GM12878 (cell line): ENCODE measurements at regions not wholly inside any gene's neighbourhood (a gene's known extent, or its start where the extent isn't known, plus 50 kb on each side); places are given as distances from the start of the nearest gene placed in this dataset.

ENCODE experiments used
- ATAC-seq: fragments of 200-7000 bp; cut with Tn5 transposase; 3 replicates; pipeline ENCODE4 v1.9.1; 2020; ENCODE audit warnings: mild to moderate bottlenecking, moderate library complexity
- BruUV-seq: library from RNA; stranded (reverse); fragments of 400-500 nt; replicated peaks from 2 replicates; lab custom pipeline; 2021; lab: Mats Ljungman, UMichigan
- CTCF ChIA-PET: fragments of 300-600 bp; sonication (Branson Sonifier 250); formaldehyde crosslinking; extraction: SDS; loops from one replicate; lab custom pipeline; 2021; ENCODE audit warnings: inconsistent platforms; lab: Yijun Ruan, JAX
- POLR2A ChIA-PET: fragments of 350-600 bp; formaldehyde crosslinking; extraction: SDS; loops from one replicate; lab custom pipeline; 2021; ENCODE audit warnings: inconsistent platforms; lab: Charles Lee
- RAD21 ChIA-PET: fragments of 300-600 bp; sonication (Branson Sonifier 250); formaldehyde crosslinking; loops from one replicate; lab custom pipeline; 2023; ENCODE audit warnings: antibody characterized with exemption; ENCODE audit not compliant: unreplicated experiment; lab: Charles Lee
- SMC1A ChIA-PET: fragments of 300-600 bp; sonication (Branson Sonifier 250); formaldehyde crosslinking; loops from one replicate; lab custom pipeline; 2023; ENCODE audit not compliant: unreplicated experiment, uncharacterized antibody; lab: Charles Lee
- DNase-seq: peaks from one replicate; pipeline ENCODE4 v3.0.0-alpha.2; 2011; ENCODE audit warnings: low read depth, low spot score
- FAIRE-seq: peaks from 3 replicates; lab custom pipeline; 2011; peaks lifted over from hg19 to GRCh38; lab: Jason Lieb, UNC
- H2AFZ ChIP-seq: 2 replicates; pipeline ENCODE4 v1.6.0; 2011; ENCODE audit warnings: low read depth, low read length, control low read depth; ENCODE audit not compliant: control insufficient read depth
- H3K27ac ChIP-seq: 2 replicates; pipeline ENCODE4 v1.5.1; 2011; ENCODE audit warnings: control low read depth; ENCODE audit not compliant: control insufficient read depth, insufficient read depth
- H3K27me3 ChIP-seq, 2 experiments: replicated peaks in 1 of 2; 2 replicates each; pipeline versions ENCODE4 v1.6.0 to v1.6.1; 2011; ENCODE audit warnings: low read length in 1 of 2; ENCODE audit not compliant: control insufficient read depth in 2 of 2, insufficient read depth in 2 of 2
- H3K36me3 ChIP-seq, 2 experiments: 2 replicates each; pipeline ENCODE4 v1.5.1; 2011; ENCODE audit warnings: low read length in 1 of 2; ENCODE audit not compliant: control insufficient read depth in 2 of 2, insufficient read depth in 2 of 2
- H3K4me1 ChIP-seq: 2 replicates; pipeline ENCODE4 v1.6.1; 2011; ENCODE audit warnings: mild to moderate bottlenecking, low read length, moderate library complexity, mixed read lengths; ENCODE audit not compliant: control insufficient read depth, insufficient read depth
- H3K4me2 ChIP-seq: 2 replicates; pipeline ENCODE4 v1.6.0; 2011; ENCODE audit warnings: control low read depth; ENCODE audit not compliant: control insufficient read depth, insufficient read depth
- H3K4me3 ChIP-seq: fragments of 200-600 bp; sonication (generic); 2 replicates; pipeline ENCODE4 v1.5.1; 2016
- H3K79me2 ChIP-seq: 2 replicates; pipeline ENCODE4 v1.6.0; 2011; ENCODE audit warnings: low read length; ENCODE audit not compliant: control insufficient read depth, insufficient read depth
- H3K9ac ChIP-seq: 2 replicates; pipeline ENCODE4 v1.8.0; 2011; ENCODE audit warnings: low read length, control low read depth, mixed read lengths; ENCODE audit not compliant: control insufficient read depth, insufficient read depth
- H3K9me3 ChIP-seq: replicated peaks from 3 replicates; pipeline ENCODE4 v1.5.1; 2011; ENCODE audit warnings: mild to moderate bottlenecking, low read length; ENCODE audit not compliant: control insufficient read depth, insufficient read depth
- H4K20me1 ChIP-seq: 2 replicates; pipeline ENCODE4 v1.6.0; 2011; ENCODE audit not compliant: control insufficient read depth, insufficient read depth
- BCL11A ChIP-seq: IDR thresholded peaks from 2 replicates; pipeline ENCODE4 v1.6.1; 2011; ENCODE audit warnings: low read depth, low read length
- BHLHE40 ChIP-seq, 2 experiments: fragments of 450-650 bp in 1 of 2; IDR thresholded peaks; 2 replicates each; pipeline ENCODE4 v1.6.1; 2011 to 2017; ENCODE audit warnings: low read depth in 2 of 2, borderline replicate concordance in 1 of 2, improper control_type of control experiment in 1 of 2, low read length in 1 of 2, mild to moderate bottlenecking in 1 of 2
- CEBPZ ChIP-seq: fragments of 150-350 bp; IDR thresholded peaks from 2 replicates; pipeline ENCODE4 v1.6.1; 2016; ENCODE audit warnings: low read depth, low read length
- CUX1 ChIP-seq: IDR thresholded peaks from 2 replicates; pipeline ENCODE4 v1.6.1; 2012; ENCODE audit warnings: improper control_type of control experiment, low read depth, low read length; ENCODE audit not compliant: insufficient replicate concordance
- HDAC2 ChIP-seq: fragments of 200-600 bp; sonication (generic); IDR thresholded peaks from 2 replicates; pipeline ENCODE4 v1.6.1; 2017
- JUNB ChIP-seq: IDR thresholded peaks from 2 replicates; pipeline ENCODE4 v1.6.1; 2016; ENCODE audit warnings: antibody characterized with exemption, mild to moderate bottlenecking
- MTA2 ChIP-seq: fragments of 450-650 bp; IDR thresholded peaks from 2 replicates; pipeline ENCODE4 v1.6.1; 2016; ENCODE audit warnings: low read depth, mild to moderate bottlenecking, moderate library complexity
- PAX5 ChIP-seq: IDR thresholded peaks from 2 replicates; pipeline ENCODE4 v1.6.1; 2011; ENCODE audit warnings: low read depth, low read length, borderline replicate concordance
- RELA ChIP-seq: fragments of 450-650 bp; IDR thresholded peaks from 2 replicates; pipeline ENCODE4 v1.8.0; 2014; ENCODE audit warnings: borderline replicate concordance; ENCODE audit not compliant: partially characterized antibody
- SMAD5 ChIP-seq: IDR thresholded peaks from 2 replicates; pipeline ENCODE4 v1.6.1; 2016; ENCODE audit warnings: antibody characterized with exemption, low read depth
- TCF7 ChIP-seq: IDR thresholded peaks from 2 replicates; pipeline ENCODE4 v1.6.1; 2014; ENCODE audit warnings: antibody characterized with exemption, borderline replicate concordance
- WGBS: methylation state at CpG from one replicate; pipeline ENCODE4 v1.1.6; 2016; ENCODE audit warnings: low lambda C conversion rate; ENCODE audit not compliant: insufficient replicate concordance, insufficient coverage; ENCODE audit errors: missing lambda C conversion rate; 5-methylcytosine and 5-hydroxymethylcytosine counted together
- in situ Hi-C: fragments of 300-500 bp; cut with MboI; formaldehyde crosslinking; loops from 9 replicates; pipeline ENCODE4 v1.14.3; 2018; ENCODE audit warnings: mixed read lengths
- intact Hi-C: fragments of 100-400 bp; cut with micrococcal nuclease; formaldehyde crosslinking; loops from one replicate; pipeline ENCODE4 v1.14.2; 2022; ENCODE audit not compliant: unreplicated experiment

- 0% methylated on average over 2 of the region's 2 CpGs for WGBS
- Histone ChIP-seq H3K79me2 (no peaks in the 10 kb centered on the region), H3K4me2 (no peak overlapping the region), H3K27me3 (no peaks in the 10 kb centered on the region), H2AFZ (no peak overlapping the region), H3K9me3 (no peaks in the 10 kb centered on the region), H3K36me3 (no peaks in the 10 kb centered on the region), H3K27ac (no peak overlapping the region), H3K4me3 (no peak overlapping the region), H3K9ac (no peak overlapping the region), H4K20me1 (no peaks in the 10 kb centered on the region), H3K4me1 (no peaks in the 10 kb centered on the region)
- DNase-seq: no peak
- BruUV-seq: no TSS peak
- in situ Hi-C loops (no loop called here), intact Hi-C loops (no loop called here)
- no peak for ATAC-seq
- FAIRE-seq: no peak
- RAD21 ChIA-PET: no interaction called here
- POLR2A ChIA-PET: no interaction called here
- CTCF ChIA-PET: no interaction called here
- TF ChIP-seq TCF7: no peak
- TF ChIP-seq PAX5: no peak
- SMC1A ChIA-PET: no interaction called here
Observed at GRCh38 chr18:68543344-68543743, 171.6 kb downstream of the TMX3 start.

- RAD21 ChIA-PET: no interaction called here
- H4K20me1 ChIP-seq: no peaks in the 10 kb centered on the region
- H3K27ac ChIP-seq: no peak overlapping the region
- no peaks in the 10 kb centered on the region for H3K9me3 ChIP-seq
- no peaks in the 10 kb centered on the region for H3K79me2 ChIP-seq
- no peaks in the 10 kb centered on the region for H3K27me3 ChIP-seq
- FAIRE-seq (no peak), ATAC-seq (no peak), DNase-seq (no peak)
- CTCF ChIA-PET: no interaction called here
- no peaks in the 10 kb centered on the region for H3K4me1 ChIP-seq
- H3K4me2 ChIP-seq: no peak overlapping the region
- H3K4me3 ChIP-seq: no peak overlapping the region
- H3K36me3 ChIP-seq: no peaks in the 10 kb centered on the region
- no peak overlapping the region for H3K9ac ChIP-seq
- intact Hi-C loops (no loop called here), in situ Hi-C loops (no loop called here)
- H2AFZ ChIP-seq: no peak overlapping the region
- BruUV-seq: no TSS peak
- WGBS: 0% methylated on average over 1 of the region's 1 CpG
- POLR2A ChIA-PET: no interaction called here
- SMC1A ChIA-PET: no interaction called here
- TF ChIP-seq CUX1 (no peak), TCF7 (no peak), RELA (no peak), BCL11A (no peak), SMAD5 (no peak), CEBPZ (no peak), BHLHE40 (IDR thresholded peaks at IDR 0.05; ENCODE audit: borderline replicate concordance in 1 of 2, low read depth in 2 of 2, low read length in 1 of 2) (no peak), MTA2 (no peak), HDAC2 (no peak), JUNB (no peak)
Observed at GRCh38 chr18:68542846-68543245, 172.1 kb downstream of the TMX3 start.
